ENCODE measurements at regions not wholly inside any gene's neighbourhood (a gene's known extent, or its start where the extent isn't known, plus 50 kb on each side); places are given as distances from the start of the nearest gene placed in this dataset.
A peak's percentile ranks its signal among the peaks of the same experiment; 100 is the strongest.

- DNase-seq (ENCODE audit: low read depth): peak; percentile 59
- H3K4me3 ChIP-seq (ENCODE audit: low read depth, low read length): no peak overlapping the region
- no peak for TF ChIP-seq CTCF (conservative IDR thresholded peaks at IDR 0.05; ENCODE audit: low read depth, low read length)
These were observed 1076.8 kb downstream of the TUSC7 start for GRCh38 chr3:117786349-117786748.

- no peak for TF ChIP-seq CTCF (conservative IDR thresholded peaks at IDR 0.05; ENCODE audit: low read depth, low read length)
- DNase-seq (ENCODE audit: low read depth): peak; percentile 90
- H3K4me3 ChIP-seq (ENCODE audit: low read depth, low read length): no peak overlapping the region
These were observed 1078.5 kb downstream of the TUSC7 start for GRCh38 chr3:117788061-117788460.

GRCh38 chr3:117788506-117788905 lies 1078.9 kb downstream of the TUSC7 start:
- no peak overlapping the region for H3K4me3 ChIP-seq (ENCODE audit: low read depth, low read length)
- no peak for TF ChIP-seq CTCF (conservative IDR thresholded peaks at IDR 0.05; ENCODE audit: low read depth, low read length)
- no peak for DNase-seq (ENCODE audit: low read depth)

- TF ChIP-seq CTCF (conservative IDR thresholded peaks at IDR 0.05; ENCODE audit: low read depth, low read length): no peak
- no peak overlapping the region for H3K4me3 ChIP-seq (ENCODE audit: low read depth, low read length)
- peak; percentile 44 for DNase-seq (ENCODE audit: low read depth)
These were observed 1080.8 kb downstream of the TUSC7 start for GRCh38 chr3:117790235-117790987.

- TF ChIP-seq CTCF (conservative IDR thresholded peaks at IDR 0.05; ENCODE audit: low read depth, low read length): no peak
- no peak overlapping the region for H3K4me3 ChIP-seq (ENCODE audit: low read depth, low read length)
- peak; percentile 13 for DNase-seq (ENCODE audit: low read depth)
These were observed 1084.2 kb downstream of the TUSC7 start for GRCh38 chr3:117793622-117794265.

- TF ChIP-seq CTCF (conservative IDR thresholded peaks at IDR 0.05; ENCODE audit: low read depth, low read length): no peak
- no peak overlapping the region for H3K4me3 ChIP-seq (ENCODE audit: low read depth, low read length)
- DNase-seq (ENCODE audit: low read depth): no peak
These were observed 1088.6 kb downstream of the TUSC7 start for GRCh38 chr3:117798221-117798620.

Measured in choroid plexus epithelial cell (primary cell).